ENCODE measurements at regions not wholly inside any gene's neighbourhood (a gene's known extent, or its start where the extent isn't known, plus 50 kb on each side); places are given as distances from the start of the nearest gene placed in this dataset.

DNA sequence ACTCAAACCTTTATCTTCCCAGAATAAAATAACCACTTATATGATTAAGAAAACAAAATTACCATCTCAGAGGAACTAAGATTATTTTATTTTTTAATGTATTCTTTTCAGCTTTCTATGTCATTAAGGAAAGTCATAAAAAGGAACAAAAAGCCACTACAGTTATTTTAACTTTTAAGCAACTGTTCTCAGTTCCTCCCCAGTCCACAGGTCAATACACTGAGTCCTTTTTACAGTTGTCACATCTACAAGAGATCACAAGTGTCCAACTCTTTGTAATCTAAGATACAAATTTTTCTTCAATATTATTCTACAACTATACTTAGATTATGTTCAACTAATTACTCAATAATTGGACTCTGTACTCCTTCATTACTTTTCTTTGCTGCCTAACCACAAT lies 782.8 kb upstream of the ACO1 start:
- DNase-seq: no peak

DNA sequence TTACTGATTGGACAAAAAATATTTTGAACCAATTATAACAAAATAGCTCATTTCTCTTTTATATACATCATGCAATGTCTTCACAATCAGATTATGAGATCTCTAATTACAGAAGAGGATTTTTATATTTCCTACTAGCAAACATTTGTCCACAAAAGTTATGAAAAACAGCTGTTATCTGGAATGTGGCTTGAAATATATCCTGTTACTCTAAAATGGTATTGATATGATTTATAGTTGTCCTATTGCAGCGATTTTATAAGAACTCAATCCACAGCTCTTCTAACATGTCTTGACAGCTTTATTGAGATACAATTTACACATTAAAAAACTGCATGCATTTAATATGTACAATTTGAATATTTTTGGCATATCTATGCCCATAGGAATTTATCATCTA lies 779.9 kb upstream of the ACO1 start:
- no peak for DNase-seq

DNA sequence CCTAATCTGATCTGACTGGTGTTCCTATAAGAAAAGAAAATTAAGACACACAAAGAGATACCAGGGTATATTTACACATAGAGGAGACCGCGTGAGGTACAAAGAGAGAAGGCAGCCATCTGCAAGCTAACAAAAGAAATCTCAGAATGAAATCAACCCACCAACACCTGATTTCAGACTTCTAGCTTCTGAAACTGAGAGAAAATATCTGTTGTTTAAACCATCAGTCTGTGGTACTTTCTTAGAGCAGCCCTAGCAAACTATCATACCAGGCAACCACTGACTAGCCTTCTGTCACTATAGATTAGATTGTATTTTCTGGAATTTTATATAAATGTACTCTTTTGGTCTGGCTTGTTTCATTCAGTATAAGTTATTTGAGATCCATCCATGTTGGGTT lies 779.3 kb upstream of the ACO1 start:
- DNase-seq: no peak

DNA sequence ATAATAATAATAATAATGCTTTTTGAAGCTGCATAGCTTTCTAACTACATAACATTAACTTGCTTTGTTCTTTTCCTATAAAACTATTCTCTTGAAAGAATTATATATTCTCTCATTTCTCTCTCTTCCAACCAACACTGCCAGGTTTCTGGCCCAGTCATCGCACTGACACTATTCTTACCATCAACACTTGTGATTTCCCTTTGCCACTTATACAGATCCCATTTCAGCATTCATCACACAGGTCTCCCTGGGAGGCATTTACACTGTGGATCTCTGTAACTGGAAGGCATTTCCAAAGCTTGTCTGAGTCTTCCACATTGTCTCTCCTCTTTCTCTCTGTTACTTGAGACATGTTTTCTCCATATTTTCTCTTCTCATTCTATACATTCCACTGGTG lies 777.8 kb upstream of the ACO1 start:
- DNase-seq: no peak

DNA sequence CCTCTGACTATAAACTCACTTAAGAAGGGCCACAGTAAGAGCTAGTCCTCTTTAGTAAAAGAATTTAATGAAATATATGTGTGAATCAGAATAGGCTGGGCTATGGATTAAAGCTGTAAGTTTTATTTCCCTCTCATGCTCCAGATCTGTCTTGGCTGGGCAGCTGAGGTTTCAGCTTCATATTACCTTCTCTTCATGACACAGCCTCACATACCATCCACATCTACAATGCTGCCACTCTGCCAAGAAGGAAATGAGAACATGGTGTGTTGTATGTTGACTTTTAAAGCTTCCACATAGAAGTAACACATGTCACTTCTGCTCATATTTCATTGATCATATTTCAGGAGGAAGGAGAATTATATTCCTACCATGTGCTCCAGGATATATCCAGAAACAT lies 776.0 kb upstream of the ACO1 start:
- no peak for DNase-seq

DNA sequence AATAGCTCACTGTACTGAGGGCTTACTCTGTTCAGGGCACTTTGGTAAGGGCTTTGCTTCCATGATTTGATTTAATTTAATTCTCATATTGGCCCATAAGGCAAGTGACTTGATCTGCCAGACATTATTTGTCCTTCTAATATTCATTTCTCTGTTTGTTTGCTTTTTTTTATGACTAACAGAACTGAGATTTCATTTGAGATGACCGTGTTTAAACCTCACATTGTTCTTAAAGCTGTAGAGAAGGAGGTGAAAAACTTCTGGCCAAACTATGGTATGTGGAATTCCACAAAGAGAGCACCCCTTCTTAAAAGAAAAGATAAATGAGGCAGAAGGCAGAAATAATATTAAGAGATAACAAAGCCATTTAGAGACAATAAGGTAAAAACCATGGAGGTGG lies 775.6 kb upstream of the ACO1 start:
- DNase-seq: no peak

GRCh38 chr9:31612336-31613030 lies 772.0 kb upstream of the ACO1 start:
- no peak for DNase-seq

DNA sequence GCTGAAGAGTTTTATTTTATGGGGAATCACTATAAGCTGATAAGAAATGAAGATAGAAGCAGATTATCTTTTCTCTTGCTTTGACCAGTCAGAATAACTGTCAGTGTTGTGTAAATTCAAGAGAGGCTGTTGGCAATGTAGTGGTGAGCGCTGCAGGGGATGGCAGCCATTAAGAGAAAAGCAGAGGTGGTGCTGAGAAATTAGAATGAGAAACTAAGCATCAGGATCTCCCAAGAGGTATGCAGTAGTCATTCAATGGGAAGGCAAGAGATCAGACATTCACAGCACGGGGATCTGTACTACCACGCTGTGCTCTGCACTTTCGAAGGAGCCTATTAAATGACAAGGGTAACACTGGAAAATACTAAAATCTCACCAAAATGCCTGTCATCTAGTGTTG lies 768.5 kb upstream of the ACO1 start:
- DNase-seq: no peak

GRCh38 chr9:31623511-31623910 lies 760.9 kb upstream of the ACO1 start:
- no peak for DNase-seq

GRCh38 chr9:31629292-31629691 lies 755.2 kb upstream of the ACO1 start:
- DNase-seq: no peak

GRCh38 chr9:31637265-31637664 lies 747.2 kb upstream of the ACO1 start:
- no peak for DNase-seq

DNA sequence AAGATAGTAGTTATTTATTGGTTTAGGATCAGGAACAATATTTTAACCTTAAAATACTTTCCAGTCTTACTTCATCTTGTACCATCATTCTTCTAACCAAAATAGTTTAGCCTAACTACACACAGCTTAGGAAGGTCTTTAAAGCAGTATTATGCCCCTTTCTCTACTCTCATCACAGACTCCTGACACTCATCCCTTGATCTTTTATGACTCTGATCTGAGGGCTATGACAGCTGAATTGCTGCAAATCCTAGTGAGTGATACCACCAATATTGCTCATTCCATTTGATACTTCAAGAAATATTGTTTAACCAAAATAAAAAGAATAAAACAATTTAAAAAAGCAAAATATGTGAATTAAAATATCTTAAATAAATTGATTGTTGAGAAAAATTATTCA lies 746.6 kb upstream of the ACO1 start:
- DNase-seq: no peak

DNA sequence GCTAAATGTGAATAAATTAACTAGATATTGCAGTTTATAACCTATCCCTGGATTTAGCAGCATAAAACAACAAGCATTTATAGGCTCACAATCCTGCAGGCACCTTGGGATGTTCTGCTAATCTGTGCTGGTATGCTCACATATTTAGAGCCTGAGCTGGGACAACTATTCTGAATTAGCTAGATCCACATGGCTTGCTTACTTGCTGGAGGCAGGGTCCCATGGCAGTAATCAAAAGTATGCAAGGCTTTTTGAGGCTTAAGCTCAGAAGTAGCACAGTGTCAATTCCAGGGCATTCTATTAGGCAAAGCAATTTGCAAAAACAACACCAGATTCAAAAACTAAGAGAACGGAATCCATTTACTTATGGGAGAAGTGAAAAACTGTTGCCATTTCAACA lies 745.0 kb upstream of the ACO1 start:
- no peak for DNase-seq

DNA sequence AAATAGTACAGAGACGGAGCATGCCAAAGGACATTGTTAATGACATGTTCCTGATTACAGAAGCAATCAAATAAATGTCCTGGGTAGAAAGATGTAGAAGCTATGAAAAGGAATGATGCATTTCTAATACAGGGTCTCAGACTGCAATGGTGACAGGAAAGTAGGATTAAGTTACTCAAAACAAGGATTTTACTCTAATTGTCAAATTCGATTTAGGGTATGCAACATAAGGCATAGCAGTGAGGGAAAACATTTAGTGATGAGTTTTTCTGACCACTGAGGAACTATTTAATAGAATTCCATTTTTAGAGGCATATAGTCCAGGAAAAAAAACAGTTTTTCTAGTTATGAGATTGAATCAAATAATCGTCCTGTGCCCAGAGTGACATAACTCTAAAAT lies 715.1 kb upstream of the ACO1 start:
- DNase-seq: no peak

GRCh38 chr9:31671011-31671410 lies 713.4 kb upstream of the ACO1 start:
- DNase-seq: no peak

- no peak for DNase-seq
Measured at GRCh38 chr9:31674264-31674663, 710.2 kb upstream of the ACO1 start.

- no peak for DNase-seq
Measured at GRCh38 chr9:31677415-31677814, 707.0 kb upstream of the ACO1 start.

- DNase-seq: no peak
Measured at GRCh38 chr9:31677877-31678276, 706.6 kb upstream of the ACO1 start.

- DNase-seq: no peak
Measured at GRCh38 chr9:31683116-31683515, 701.3 kb upstream of the ACO1 start.

DNA sequence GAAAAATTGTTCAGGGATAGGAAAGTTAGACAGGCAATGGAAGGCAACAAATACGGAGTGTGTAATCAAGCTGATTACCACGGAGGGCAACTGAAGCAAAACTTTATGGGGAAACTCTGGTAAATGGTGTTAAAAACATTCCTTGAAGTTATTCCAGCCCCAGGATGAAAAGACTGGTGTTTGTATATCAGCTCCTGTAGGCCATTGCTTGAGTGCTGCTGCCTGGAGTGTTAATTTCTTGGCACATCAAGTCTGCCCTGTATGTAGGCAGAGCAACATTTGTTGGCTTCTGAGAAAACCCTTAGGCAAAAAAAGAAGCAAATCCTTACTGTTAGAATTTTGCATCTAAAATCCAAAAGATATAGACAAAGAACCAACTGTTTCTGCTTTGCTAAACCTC lies 686.5 kb upstream of the ACO1 start:
- no peak for DNase-seq

GRCh38 chr9:31699836-31700235 lies 684.6 kb upstream of the ACO1 start:
- no peak for DNase-seq

GRCh38 chr9:31700252-31701045 lies 684.0 kb upstream of the ACO1 start:
- DNase-seq: no peak

DNA sequence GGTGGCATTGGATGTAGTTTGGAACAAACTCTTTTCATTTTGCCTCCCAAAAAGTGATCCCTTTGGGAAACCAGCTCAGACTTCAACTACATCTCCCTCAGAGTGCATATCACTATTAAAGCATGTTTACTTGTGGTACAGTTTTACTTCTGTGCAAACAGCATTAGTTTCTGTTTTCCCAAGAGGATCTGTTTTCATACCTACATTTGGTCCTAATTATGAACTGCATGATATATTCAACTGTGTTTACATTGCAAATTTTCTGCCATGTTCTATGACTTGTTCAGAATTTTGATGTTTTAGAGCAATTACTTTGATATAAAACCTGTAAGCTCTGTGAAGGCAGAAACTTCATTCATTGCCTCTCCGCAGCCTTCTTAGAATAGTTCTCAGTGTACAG lies 681.5 kb upstream of the ACO1 start:
- DNase-seq: no peak

DNA sequence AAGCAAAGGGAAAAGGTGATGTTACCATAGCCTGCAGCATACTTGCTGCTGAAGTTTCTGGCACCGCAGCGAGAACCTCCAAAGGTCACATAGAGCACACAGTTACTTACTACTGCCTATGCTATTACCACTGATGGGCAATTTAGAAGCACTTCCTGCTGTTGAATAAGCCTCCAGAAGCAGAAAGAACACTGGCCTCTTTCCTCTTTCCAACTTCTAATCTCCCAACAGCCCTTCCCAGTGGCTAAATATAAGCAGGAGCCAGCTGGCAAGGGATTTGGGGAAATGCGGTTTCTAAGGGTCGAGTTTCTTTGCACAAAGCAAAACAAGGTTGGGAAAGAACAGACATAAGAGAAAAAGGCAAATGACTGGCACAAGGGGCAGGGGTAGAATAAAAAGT lies 669.2 kb upstream of the ACO1 start:
- no peak for DNase-seq

- no peak for DNase-seq
Measured at GRCh38 chr9:31719262-31719661, 665.2 kb upstream of the ACO1 start.
